ENCODE measurements at regions not wholly inside any gene's neighbourhood (a gene's known extent, or its start where the extent isn't known, plus 50 kb on each side); places are given as distances from the start of the nearest gene placed in this dataset.

DNA sequence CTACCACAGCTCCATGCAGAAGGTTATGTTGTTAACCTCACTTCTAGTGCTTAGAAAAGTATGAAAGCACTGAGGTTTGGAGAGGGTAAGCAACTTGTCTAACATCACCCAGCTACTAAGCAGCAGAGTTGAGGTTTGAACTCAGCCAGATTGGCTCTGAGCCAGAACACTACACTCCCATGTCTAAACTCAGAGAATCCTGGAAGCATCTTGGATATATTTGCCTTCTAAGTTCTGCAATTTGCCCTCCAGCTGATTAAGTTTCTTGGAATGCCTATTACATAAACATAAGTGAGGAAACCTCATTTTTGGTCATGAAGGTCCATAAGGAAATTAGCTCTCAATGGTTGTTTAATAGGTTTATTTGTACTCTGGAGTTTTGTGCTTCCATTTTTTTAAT lies 78.1 kb upstream of the PHYHIPL start:
- DNase-seq (no peak), ATAC-seq (no peak)
- intact Hi-C loops (cut with DNase I, micrococcal nuclease), result no loop called here

DNA sequence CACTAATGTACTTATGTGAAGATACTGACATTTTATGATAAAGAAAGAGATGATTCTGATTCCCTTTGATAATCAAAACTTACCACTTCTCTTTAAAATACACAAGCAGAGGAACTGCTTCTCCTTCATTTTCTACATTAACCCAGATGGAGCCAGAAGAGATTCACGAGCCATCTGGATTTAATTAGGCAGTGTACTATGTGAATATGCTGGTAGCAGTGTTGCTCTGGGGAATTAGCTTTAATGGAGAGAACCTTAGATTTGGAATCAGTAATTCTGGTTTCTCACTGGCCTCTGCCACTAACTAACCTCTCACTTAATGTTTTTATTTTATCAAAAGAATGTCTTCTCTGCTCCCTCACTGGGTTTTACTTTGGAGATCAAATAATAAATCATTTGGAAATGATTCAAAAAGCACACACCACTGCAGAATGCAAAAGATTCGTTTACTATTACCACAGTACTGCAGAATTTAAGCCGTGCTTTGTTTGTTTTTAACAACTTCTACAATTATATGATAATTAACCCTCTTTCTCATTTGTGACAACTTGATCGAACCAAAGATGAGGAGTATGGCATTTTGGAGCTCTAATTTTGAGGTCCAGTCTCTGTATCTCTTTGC lies 77.5 kb upstream of the PHYHIPL start:
- ATAC-seq (no peak), DNase-seq (no peak)
- intact Hi-C loops (cut with DNase I, micrococcal nuclease), result no loop called here

DNA sequence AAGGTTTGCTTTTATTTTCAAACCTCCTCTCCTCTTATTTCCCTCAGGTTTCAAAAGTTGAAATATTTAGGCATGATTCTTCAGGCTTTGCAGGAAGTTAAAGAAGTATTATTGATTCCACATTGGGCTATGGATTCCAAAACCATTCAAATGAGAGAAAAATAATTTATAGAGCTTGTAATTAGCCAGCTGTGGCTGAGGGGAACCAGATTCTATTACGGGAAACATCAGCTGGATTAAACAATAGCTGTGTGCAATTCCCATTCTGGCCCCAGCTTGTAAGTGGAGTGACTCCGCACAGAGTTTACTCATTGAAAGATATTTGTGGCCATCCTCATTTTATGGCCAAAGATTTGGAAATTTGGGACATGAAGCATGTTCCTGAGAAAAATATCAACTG lies 77.0 kb upstream of the PHYHIPL start:
- DNase-seq, result no peak
- intact Hi-C loops (cut with DNase I, micrococcal nuclease), result no loop called here
- ATAC-seq, result no peak

DNA sequence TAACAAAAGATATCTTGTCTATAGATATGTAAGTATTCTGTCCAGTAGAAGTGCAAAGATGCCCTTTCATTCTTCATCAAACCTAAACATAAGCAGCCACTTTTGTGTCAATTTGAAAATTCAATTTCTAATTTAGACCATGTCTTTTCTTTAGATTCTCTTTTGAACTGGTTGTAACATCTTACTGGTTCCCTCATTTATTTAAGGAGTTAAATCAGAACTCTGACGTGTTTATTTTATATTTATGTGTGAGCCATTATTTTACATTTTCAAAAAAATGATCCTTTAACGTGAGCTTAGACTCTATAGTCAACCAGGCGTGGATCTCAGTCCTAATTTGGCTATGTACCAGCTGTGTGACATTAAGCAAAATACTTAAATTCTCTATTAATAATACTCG lies 74.0 kb upstream of the PHYHIPL start:
- DNase-seq (no peak), ATAC-seq (no peak)
- intact Hi-C loops (cut with DNase I, micrococcal nuclease), result no loop called here

DNA sequence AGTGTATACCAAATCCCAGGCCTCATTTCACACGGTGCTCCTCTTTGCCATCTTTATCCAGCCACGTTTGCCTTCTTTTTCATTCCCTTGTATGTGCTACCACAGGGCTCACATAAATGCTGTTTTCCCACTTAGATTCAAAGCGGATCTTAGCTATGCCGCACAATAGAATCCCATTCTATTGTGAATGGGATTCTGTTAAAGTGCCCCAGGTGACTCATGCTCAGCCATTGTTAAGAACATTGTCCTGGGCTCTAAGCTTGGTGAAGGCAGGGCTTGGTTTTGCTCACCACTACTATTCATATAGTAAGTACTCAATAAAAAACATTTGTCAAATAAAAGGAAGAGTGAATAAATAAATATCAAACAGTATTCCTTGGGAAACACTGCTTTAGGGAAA lies 72.3 kb upstream of the PHYHIPL start:
- ATAC-seq (no peak), DNase-seq (no peak)
- intact Hi-C loops (cut with DNase I, micrococcal nuclease), result no loop called here

DNA sequence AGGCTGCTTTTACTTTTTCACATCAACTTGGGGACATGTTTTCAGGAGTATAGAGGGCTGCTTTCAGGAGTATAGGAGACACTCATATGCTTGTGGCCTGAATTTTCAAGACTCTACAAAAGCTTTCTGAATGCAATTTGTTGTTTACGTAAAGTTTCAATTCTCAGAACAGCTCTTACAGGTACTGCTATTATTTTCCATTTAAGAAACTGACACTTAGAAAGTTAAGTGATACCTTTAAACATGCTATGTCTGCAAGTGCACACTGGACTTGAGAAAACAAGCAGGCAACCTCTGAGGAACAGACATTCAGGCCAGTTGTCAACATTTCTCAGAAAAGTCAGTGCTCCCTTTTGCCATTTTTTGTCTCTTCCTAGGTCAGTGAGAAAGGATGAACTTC lies 70.0 kb upstream of the PHYHIPL start:
- DNase-seq, result no peak
- ATAC-seq, result no peak
- intact Hi-C loops (cut with DNase I, micrococcal nuclease), result no loop called here

DNA sequence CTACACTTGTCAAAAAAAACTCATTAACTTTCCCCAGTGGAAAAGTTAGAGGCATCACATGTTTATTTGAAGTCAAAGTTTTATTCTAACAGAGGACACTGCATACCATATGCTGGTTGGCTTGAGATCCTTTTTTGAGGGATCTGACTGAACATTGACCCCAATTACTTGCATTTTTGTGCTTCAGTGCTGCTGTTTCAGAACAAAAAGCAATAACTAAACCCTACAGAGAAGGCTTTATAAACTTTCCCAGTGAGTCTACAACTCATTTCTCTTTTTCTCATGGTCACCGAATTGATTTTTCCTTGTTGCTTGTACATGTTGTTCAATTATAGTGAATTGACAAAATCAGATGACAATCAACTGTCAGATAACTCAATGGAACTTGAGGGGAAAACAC lies 69.3 kb upstream of the PHYHIPL start:
- ATAC-seq, result no peak

DNA sequence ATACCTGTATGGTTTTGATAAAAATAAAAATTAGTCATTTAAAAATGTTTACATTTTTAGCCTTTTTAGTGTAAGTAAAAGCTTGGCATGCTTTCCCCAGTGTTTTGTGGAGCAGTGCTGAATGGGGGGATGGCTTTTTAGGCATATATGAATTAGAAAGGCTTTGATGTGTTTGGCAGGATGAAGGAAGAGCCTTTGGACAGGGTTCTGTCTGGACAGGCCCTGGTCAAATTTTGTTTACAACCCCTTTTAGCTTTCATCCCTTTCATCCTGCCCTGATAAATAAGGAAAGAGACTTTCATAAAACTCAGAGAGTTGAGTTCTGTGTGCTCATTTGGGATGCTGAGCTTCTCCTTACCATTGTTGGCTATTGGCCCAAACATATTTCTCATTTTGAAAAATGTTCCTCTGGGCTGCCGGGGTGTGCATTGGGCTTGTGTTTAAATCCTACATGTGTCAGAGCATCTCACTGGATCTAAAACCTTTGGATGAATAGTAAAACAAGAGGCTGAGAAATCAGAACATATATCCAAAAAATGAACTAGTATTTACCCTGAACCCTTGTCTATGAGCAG lies 68.1 kb upstream of the PHYHIPL start:
- DNase-seq, result no peak
- no peak for ATAC-seq
- intact Hi-C loops (cut with DNase I, micrococcal nuclease), result no loop called here

More for the DNA sequence above, 69.3 kb upstream of the PHYHIPL start:
- intact Hi-C loops (cut with DNase I, micrococcal nuclease), result no loop called here
- no peak for DNase-seq

DNA sequence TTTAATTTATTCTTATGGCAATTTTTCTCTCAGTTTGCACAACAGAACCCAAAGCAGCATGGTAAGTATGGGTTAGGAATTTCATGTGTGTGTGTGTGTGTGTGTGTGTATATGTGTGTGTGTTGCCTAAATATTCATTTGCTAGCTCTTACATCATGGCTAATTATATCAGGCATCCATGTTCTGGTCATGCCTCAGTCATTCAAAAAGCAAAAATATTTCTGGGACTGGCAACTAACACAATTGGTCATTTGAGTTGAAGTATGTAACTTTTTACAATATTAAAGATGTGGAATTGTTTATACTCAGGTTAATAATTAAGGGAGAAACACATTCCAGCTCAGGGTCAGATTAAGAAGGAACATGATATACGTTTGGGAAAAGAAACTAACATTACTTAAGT lies 67.6 kb upstream of the PHYHIPL start:
- DNase-seq (no peak), ATAC-seq (no peak)
- intact Hi-C loops (cut with DNase I, micrococcal nuclease), result no loop called here

DNA sequence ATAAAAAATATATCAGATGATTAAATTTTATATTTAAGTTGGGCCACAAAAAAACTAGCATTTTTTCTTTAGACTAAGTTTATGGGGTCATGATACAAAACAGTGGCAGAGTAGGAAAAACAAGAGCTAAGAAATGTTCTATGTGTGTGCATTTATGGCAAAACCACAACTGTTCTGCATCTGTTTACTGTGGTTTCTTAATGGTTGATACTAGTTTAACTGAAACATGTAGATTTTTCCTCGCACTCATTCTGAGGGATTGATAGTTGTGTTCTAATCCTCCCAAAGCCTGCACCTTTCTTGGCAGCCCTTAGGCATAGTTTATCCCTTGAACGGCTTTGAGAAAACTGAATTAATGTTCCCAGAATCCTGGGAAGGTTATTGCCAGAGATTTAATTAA lies 66.6 kb upstream of the PHYHIPL start:
- intact Hi-C loops (cut with DNase I, micrococcal nuclease), result no loop called here
- no peak for DNase-seq
- no peak for ATAC-seq

DNA sequence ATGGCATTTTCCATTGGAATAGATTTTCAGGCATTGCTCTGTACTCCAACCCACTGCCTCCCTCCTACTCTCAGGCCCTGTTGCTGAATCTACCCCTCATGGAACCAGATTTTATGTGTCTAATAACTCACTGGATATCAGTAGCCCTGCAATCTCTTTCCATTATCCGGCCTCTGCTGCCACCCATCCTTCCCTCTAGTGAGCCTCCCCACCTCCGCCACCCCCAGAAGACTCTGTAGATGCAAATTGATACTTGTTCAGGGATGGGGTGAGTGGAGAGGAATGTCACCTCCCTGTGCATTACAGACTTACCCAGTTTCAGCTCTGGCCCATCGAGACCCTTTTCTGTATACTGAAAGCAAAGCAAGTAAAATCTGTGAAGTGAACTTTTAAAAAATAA lies 52.3 kb upstream of the PHYHIPL start:
- ATAC-seq (no peak), DNase-seq (no peak)
- intact Hi-C loops (cut with DNase I, micrococcal nuclease), result no loop called here

DNA sequence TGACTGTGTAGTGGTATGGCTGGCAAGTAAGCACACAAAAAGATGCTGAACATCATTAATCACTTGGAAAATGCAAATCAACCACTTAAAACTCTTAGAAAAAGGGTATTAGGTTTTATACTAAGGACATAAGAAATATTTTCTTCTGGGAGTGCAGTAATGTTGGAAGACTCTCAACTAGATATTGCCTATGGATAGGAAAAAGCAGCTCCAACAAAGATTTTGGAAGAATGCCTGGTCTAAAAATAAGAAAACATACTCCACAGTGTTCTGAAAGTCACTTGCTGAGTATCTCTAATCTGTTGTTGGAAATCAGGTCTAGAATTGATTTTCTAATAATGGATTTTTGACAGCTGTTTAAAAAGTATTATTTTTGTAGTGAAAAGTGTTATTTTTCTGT lies 50.8 kb upstream of the PHYHIPL start:
- intact Hi-C loops (cut with DNase I, micrococcal nuclease), result no loop called here
- DNase-seq (no peak), ATAC-seq (no peak)

DNA sequence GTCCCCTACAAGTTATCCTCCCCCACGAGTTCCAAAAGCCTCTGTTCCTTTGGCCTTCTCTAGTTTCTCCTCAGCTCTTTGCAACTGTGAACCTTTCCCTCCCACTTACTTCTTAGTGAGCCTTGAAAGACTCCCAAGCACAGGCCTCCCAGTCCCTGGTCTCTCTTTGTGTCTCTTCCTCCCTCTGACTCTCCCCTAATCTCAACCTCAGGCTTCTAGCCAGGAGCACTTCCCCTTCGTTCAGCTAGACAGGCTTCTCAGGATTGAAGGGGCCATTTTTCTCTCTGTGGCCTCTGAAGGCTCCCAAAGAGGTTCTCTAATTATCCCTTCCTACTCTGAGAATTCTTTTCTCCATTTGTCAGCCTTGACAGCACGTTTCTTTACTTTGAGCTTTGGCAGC lies 50.2 kb upstream of the PHYHIPL start:
- intact Hi-C loops (cut with DNase I, micrococcal nuclease), result no loop called here
- ATAC-seq, result no peak
- no peak for DNase-seq

All from left colon (tissue), 2 donors.